ENCODE measurements at regions not wholly inside any gene's neighbourhood (a gene's known extent, or its start where the extent isn't known, plus 50 kb on each side); places are given as distances from the start of the nearest gene placed in this dataset.
"Not testable (repeated sequence)": the region's sequence is repeated elsewhere in the genome, so short reads cannot be mapped to it uniquely, and the experiment has no call there.

- Histone ChIP-seq H3K27ac (no peak overlapping the region), H3K9me3 (peaks cover 4% of the 10 kb centered on the region), H3K4me1 (ENCODE audit: control insufficient read depth in 1 of 2, low read depth in 2 of 2) (no peaks in the 10 kb centered on the region), H3K36me3 (no peaks in the 10 kb centered on the region), H3K27me3 (replicated peaks; ENCODE audit: insufficient read depth) (no peaks in the 10 kb centered on the region), H3K4me3 (no peak overlapping the region)
- TF ChIP-seq CTCF (IDR thresholded peaks at IDR 0.05), result no peak
- ATAC-seq (ENCODE audit: insufficient number of reproducible peaks, low FRiP score, low read depth) (no peak), DNase-seq (ENCODE audit: low spot score) (no peak)
Observed at GRCh38 chr3:104244680-104245220, 1122.0 kb upstream of the ALCAM start.

GRCh38 chr3:104245261-104245660, 1121.4 kb upstream of the ALCAM start:
- no peak for DNase-seq (ENCODE audit: low spot score)
- H3K4me3 ChIP-seq, result no peak overlapping the region
- H3K9me3 ChIP-seq, result peaks cover 4% of the 10 kb centered on the region
- no peak for ATAC-seq (ENCODE audit: insufficient number of reproducible peaks, low FRiP score, low read depth)
- H3K27me3 ChIP-seq (replicated peaks; ENCODE audit: insufficient read depth), result no peaks in the 10 kb centered on the region
- TF ChIP-seq CTCF (IDR thresholded peaks at IDR 0.05), result no peak
- no peaks in the 10 kb centered on the region for H3K36me3 ChIP-seq
- no peaks in the 10 kb centered on the region for H3K4me1 ChIP-seq (ENCODE audit: control insufficient read depth in 1 of 2, low read depth in 2 of 2)
- no peak overlapping the region for H3K27ac ChIP-seq

- Histone ChIP-seq H3K9me3 (peaks cover 4% of the 10 kb centered on the region), H3K4me3 (no peak overlapping the region), H3K27ac (no peak overlapping the region), H3K27me3 (replicated peaks; ENCODE audit: insufficient read depth) (no peaks in the 10 kb centered on the region), H3K4me1 (ENCODE audit: control insufficient read depth in 1 of 2, low read depth in 2 of 2) (no peaks in the 10 kb centered on the region), H3K36me3 (no peaks in the 10 kb centered on the region)
- ATAC-seq (ENCODE audit: insufficient number of reproducible peaks, low FRiP score, low read depth), result no peak
- no peak for DNase-seq (ENCODE audit: low spot score)
- no peak for TF ChIP-seq CTCF (IDR thresholded peaks at IDR 0.05)
Observed at GRCh38 chr3:104245981-104246380, 1120.7 kb upstream of the ALCAM start.

- H3K4me1 ChIP-seq (ENCODE audit: control insufficient read depth in 1 of 2, low read depth in 2 of 2), result no peaks in the 10 kb centered on the region
- TF ChIP-seq CTCF (IDR thresholded peaks at IDR 0.05), result no peak
- H3K36me3 ChIP-seq, result no peaks in the 10 kb centered on the region
- ATAC-seq (ENCODE audit: insufficient number of reproducible peaks, low FRiP score, low read depth) (no peak), DNase-seq (ENCODE audit: low spot score) (no peak)
- no peaks in the 10 kb centered on the region for H3K27me3 ChIP-seq (replicated peaks; ENCODE audit: insufficient read depth)
- H3K9me3 ChIP-seq, result no peaks in the 10 kb centered on the region
- no peak overlapping the region for H3K4me3 ChIP-seq
- H3K27ac ChIP-seq, result no peak overlapping the region
Observed at GRCh38 chr3:104257486-104257885, 1109.2 kb upstream of the ALCAM start.

- ATAC-seq (ENCODE audit: insufficient number of reproducible peaks, low FRiP score, low read depth) (no peak), DNase-seq (ENCODE audit: low spot score) (no peak)
- no peak for TF ChIP-seq CTCF (IDR thresholded peaks at IDR 0.05)
- Histone ChIP-seq H3K27me3 (replicated peaks; ENCODE audit: insufficient read depth) (no peaks in the 10 kb centered on the region), H3K4me1 (ENCODE audit: control insufficient read depth in 1 of 2, low read depth in 2 of 2) (no peaks in the 10 kb centered on the region), H3K36me3 (no peaks in the 10 kb centered on the region), H3K27ac (no peak overlapping the region), H3K9me3 (no peaks in the 10 kb centered on the region), H3K4me3 (no peak overlapping the region)
Observed at GRCh38 chr3:104263477-104263876, 1103.2 kb upstream of the ALCAM start.

- not testable (repeated sequence) for DNase-seq (ENCODE audit: low spot score); ATAC-seq (ENCODE audit: insufficient number of reproducible peaks, low FRiP score, low read depth)
Observed at GRCh38 chr3:104266219-104266618, 1100.5 kb upstream of the ALCAM start.

More at GRCh38 chr3:104266219-104266618, 1100.5 kb upstream of the ALCAM start:
- H3K9me3 ChIP-seq; H3K4me1 ChIP-seq (ENCODE audit: control insufficient read depth in 1 of 2, low read depth in 2 of 2); H3K27me3 ChIP-seq (replicated peaks; ENCODE audit: insufficient read depth); H3K27ac ChIP-seq; H3K36me3 ChIP-seq; H3K4me3 ChIP-seq: not testable (repeated sequence)

Data from thoracic aorta (tissue), 2 donors.